WTC11 (cell line): ENCODE measurements at regions not wholly inside any gene's neighbourhood (a gene's known extent, or its start where the extent isn't known, plus 50 kb on each side); places are given as distances from the start of the nearest gene placed in this dataset.

Experiments used
- ATAC-seq: fragments of 200-7000 bp; cut with Tn5 transposase; 2 replicates; pipeline ENCODE4 v1.10.0; 2021; ENCODE audit warnings: mild to moderate bottlenecking, moderate library complexity
- CTCF ChIA-PET: fragments of 300-600 bp; sonication (Branson Sonifier 250); formaldehyde crosslinking; loops from one replicate; lab custom pipeline; 2021; ENCODE audit warnings: antibody characterized with exemption; lab: Charles Lee
- POLR2A ChIA-PET: fragments of 350-600 bp; sonication (Branson Sonifier 250); formaldehyde crosslinking; loops from one replicate; lab custom pipeline; 2021; ENCODE audit warnings: antibody characterized with exemption; lab: Charles Lee
- DNase-seq: peaks from one replicate; pipeline ENCODE4 v3.0.0; 2021; ENCODE audit warnings: low spot score
- H3K27ac Mint-ChIP-seq: 2 replicates; pipeline ENCODE4 v1.8.0; 2021; ENCODE audit warnings: mixed read lengths
- H3K27me3 Mint-ChIP-seq: 2 replicates; pipeline ENCODE4 v1.8.0; 2021; ENCODE audit warnings: low read depth, mild to moderate bottlenecking, moderate library complexity, mixed read lengths
- H3K36me3 Mint-ChIP-seq: 2 replicates; pipeline ENCODE4 v1.8.0; 2021; ENCODE audit warnings: mixed read lengths
- H3K4me1 Mint-ChIP-seq: 2 replicates; pipeline ENCODE4 v1.8.0; 2022; ENCODE audit warnings: mixed read lengths
- H3K4me3 Mint-ChIP-seq: 2 replicates; pipeline ENCODE4 v1.8.0; 2021; ENCODE audit warnings: mild to moderate bottlenecking, moderate library complexity, mixed read lengths
- H3K9me3 Mint-ChIP-seq: 2 replicates; pipeline ENCODE4 v1.8.0; 2021; ENCODE audit warnings: mixed read lengths
- ELF4 ChIP-seq: sonication (generic); formaldehyde crosslinking; IDR thresholded peaks from 2 replicates; pipeline ENCODE4 v1.8.1; 2022; ENCODE audit warnings: low read depth, mild to moderate bottlenecking, moderate library complexity, missing genetic modification reagents
- EMX1 ChIP-seq: fragments of 250-450 bp; sonication (Bioruptor Pico); IDR thresholded peaks from 2 replicates; pipeline ENCODE4 v1.8.0; 2021; ENCODE audit warnings: mild to moderate bottlenecking
- ESRRA ChIP-seq: sonication (generic); formaldehyde crosslinking; IDR thresholded peaks from 2 replicates; pipeline ENCODE4 v1.8.1; 2022; ENCODE audit warnings: mild to moderate bottlenecking, missing genetic modification reagents, borderline replicate concordance
- FOXP4 ChIP-seq: sonication (generic); formaldehyde crosslinking; IDR thresholded peaks from 2 replicates; pipeline ENCODE4 v1.8.0; 2022; ENCODE audit warnings: mild to moderate bottlenecking, missing genetic modification reagents
- GTF2I ChIP-seq: fragments of 250-450 bp; sonication (Bioruptor Pico); conservative IDR thresholded peaks from 2 replicates; pipeline ENCODE4 v1.4.0; 2021; ENCODE audit warnings: mild to moderate bottlenecking
- HMGA2 ChIP-seq: fragments of 250-450 bp; sonication (Bioruptor Pico); IDR thresholded peaks from 2 replicates; pipeline ENCODE4 v1.4.0; 2021; ENCODE audit warnings: mild to moderate bottlenecking, moderate library complexity
- HMGXB4 ChIP-seq: sonication (generic); formaldehyde crosslinking; IDR thresholded peaks from 2 replicates; pipeline ENCODE4 v1.8.1; 2023; ENCODE audit warnings: mild to moderate bottlenecking, moderate library complexity, missing genetic modification reagents
- KAT7 ChIP-seq: sonication (generic); formaldehyde crosslinking; IDR thresholded peaks from 2 replicates; pipeline ENCODE4 v1.8.1; 2023; ENCODE audit warnings: missing genetic modification reagents, mild to moderate bottlenecking, borderline replicate concordance
- MAX ChIP-seq: sonication (generic); formaldehyde crosslinking; IDR thresholded peaks from 2 replicates; pipeline ENCODE4 v1.8.0; 2022; ENCODE audit warnings: mild to moderate bottlenecking, missing genetic modification reagents
- NR1H2 ChIP-seq: sonication (generic); formaldehyde crosslinking; IDR thresholded peaks from 2 replicates; pipeline ENCODE4 v1.9.0; 2021; ENCODE audit warnings: mild to moderate bottlenecking, moderate library complexity, missing genetic modification reagents
- NR2C2 ChIP-seq: sonication (generic); formaldehyde crosslinking; IDR thresholded peaks from 2 replicates; pipeline ENCODE4 v1.8.0; 2022; ENCODE audit warnings: mild to moderate bottlenecking, missing genetic modification reagents
- NR3C1 ChIP-seq: sonication (generic); formaldehyde crosslinking; conservative IDR thresholded peaks from 2 replicates; pipeline ENCODE4 v1.8.1; 2023; ENCODE audit warnings: low read depth, mild to moderate bottlenecking, missing genetic modification reagents
- RELA ChIP-seq: sonication (generic); formaldehyde crosslinking; IDR thresholded peaks from 2 replicates; pipeline ENCODE4 v1.8.1; 2022; ENCODE audit warnings: missing genetic modification reagents, mild to moderate bottlenecking, borderline replicate concordance
- SOX15 ChIP-seq: fragments of 250-450 bp; sonication (Bioruptor Pico); IDR thresholded peaks from 2 replicates; pipeline ENCODE4 v1.9.0; 2021; ENCODE audit warnings: mild to moderate bottlenecking
- TEAD4 ChIP-seq: sonication (generic); formaldehyde crosslinking; IDR thresholded peaks from 2 replicates; pipeline ENCODE4 v1.8.0; 2022; ENCODE audit warnings: mild to moderate bottlenecking, missing genetic modification reagents
- ZNF121 ChIP-seq: sonication (generic); formaldehyde crosslinking; IDR thresholded peaks from 2 replicates; pipeline ENCODE4 v1.8.0; 2023; ENCODE audit warnings: missing genetic modification reagents
- ZNF219 ChIP-seq: sonication (generic); formaldehyde crosslinking; IDR thresholded peaks from 2 replicates; pipeline ENCODE4 v1.8.0; 2023; ENCODE audit warnings: missing genetic modification reagents, mild to moderate bottlenecking, borderline replicate concordance
- TF ChIP-seq, protein P1 (sequence below): fragments of 200-600 bp; IDR thresholded peaks from 2 replicates; pipeline ENCODE4 v1.8.0; 2022; ENCODE audit warnings: antibody characterized with exemption
- TF ChIP-seq, protein P2 (sequence below): sonication (generic); formaldehyde crosslinking; IDR thresholded peaks from 2 replicates; pipeline ENCODE4 v1.8.1; 2022; ENCODE audit warnings: missing genetic modification reagents, borderline replicate concordance
- TF ChIP-seq, protein P3 (sequence below): sonication (generic); formaldehyde crosslinking; IDR thresholded peaks from 2 replicates; pipeline ENCODE4 v1.8.1; 2022; ENCODE audit warnings: low read depth, mild to moderate bottlenecking, moderate library complexity, missing genetic modification reagents, borderline replicate concordance

DNA sequence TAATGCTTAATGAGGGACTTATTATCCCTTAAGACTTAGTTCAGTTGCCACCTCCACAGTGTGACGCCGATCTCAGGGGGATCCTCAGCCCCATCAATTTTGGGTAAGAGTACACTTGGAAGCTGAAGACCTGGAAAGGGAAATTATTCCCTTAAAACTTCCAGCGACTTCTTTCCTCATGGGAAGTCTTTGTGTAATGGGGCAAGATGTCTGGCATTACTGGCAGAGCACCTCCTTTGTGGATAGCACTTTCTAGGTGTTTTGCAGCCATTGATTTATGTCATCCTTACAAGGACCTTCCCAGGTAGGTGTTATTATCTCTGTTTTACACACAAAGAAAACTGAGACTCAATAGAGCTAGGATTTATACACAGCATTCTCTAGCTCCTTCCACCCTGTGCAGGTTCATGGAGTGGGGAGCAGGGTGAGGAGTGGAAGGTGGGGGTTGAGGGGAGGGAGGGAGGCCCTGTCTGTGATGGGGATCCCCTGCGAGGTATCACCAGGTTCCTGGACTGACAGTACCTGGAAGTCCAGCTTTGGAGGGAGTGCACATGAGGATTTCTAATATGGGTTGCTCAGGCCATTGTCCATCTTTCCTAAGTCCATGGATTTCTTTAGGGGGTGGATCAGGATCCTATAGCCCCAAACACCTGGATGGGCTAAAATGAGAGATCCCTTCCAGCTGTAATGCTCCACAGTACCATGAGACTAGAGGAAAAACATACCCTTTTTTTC, 79.4 kb downstream of the MYCN start:
- TF ChIP-seq SOX15 (no peak), NR2C2 (CRISPR knock-in tag) (no peak), ZNF121 (CRISPR knock-in tag) (no peak), GTF2I (CRISPR knock-in tag) (no peak), ESRRA (CRISPR knock-in tag) (no peak), HMGA2 (CRISPR knock-in tag) (no peak), EMX1 (CRISPR knock-in tag) (no peak), KAT7 (CRISPR knock-in tag) (no peak), NR1H2 (CRISPR knock-in tag) (no peak)
- TF ChIP-seq, protein P1, sequence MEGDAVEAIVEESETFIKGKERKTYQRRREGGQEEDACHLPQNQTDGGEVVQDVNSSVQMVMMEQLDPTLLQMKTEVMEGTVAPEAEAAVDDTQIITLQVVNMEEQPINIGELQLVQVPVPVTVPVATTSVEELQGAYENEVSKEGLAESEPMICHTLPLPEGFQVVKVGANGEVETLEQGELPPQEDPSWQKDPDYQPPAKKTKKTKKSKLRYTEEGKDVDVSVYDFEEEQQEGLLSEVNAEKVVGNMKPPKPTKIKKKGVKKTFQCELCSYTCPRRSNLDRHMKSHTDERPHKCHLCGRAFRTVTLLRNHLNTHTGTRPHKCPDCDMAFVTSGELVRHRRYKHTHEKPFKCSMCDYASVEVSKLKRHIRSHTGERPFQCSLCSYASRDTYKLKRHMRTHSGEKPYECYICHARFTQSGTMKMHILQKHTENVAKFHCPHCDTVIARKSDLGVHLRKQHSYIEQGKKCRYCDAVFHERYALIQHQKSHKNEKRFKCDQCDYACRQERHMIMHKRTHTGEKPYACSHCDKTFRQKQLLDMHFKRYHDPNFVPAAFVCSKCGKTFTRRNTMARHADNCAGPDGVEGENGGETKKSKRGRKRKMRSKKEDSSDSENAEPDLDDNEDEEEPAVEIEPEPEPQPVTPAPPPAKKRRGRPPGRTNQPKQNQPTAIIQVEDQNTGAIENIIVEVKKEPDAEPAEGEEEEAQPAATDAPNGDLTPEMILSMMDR: no peak
- ChIA-PET POLR2A (no interaction called here), CTCF (interaction anchor here (0.6 to 1.1 kb wide), 3 partner anchors 11 to 159 kb away, joined by 3 to 4 read pairs (median 3); no protein-coding TSS in a partner anchor)
- DNase-seq (no peak), ATAC-seq (no peak)
- no peaks in the 10 kb centered on the region for H3K9me3 Mint-ChIP-seq
- H3K4me1 Mint-ChIP-seq: peaks cover 40% of the 10 kb centered on the region
- no peak overlapping the region for H3K27ac Mint-ChIP-seq
- no peak overlapping the region for H3K4me3 Mint-ChIP-seq
- no peaks in the 10 kb centered on the region; the same call in 1 of the 2 replicates for H3K27me3 Mint-ChIP-seq
- no peaks in the 10 kb centered on the region for H3K36me3 Mint-ChIP-seq

DNA sequence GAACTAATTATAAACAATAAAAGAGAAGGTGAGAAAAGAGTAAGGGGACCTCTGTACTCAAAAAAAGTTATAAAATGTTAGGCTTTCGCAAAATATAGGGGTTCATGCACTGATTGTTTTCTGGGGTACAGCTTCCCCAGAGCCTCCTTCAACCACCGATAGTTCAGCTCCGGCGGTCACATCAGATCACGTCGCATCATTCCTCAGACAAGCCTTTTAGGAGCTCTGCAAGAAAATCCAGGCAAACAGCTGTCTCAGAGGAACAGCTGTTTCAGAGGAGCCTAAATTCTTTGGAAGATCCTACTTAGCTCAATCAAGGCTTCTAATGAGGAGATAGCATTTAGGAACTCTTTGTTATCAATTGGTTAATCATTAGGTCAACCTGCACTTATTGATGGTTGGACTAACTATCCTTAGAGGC, 78.7 kb downstream of the MYCN start:
- H3K36me3 Mint-ChIP-seq: no peaks in the 10 kb centered on the region
- no peak for TF ChIP-seq HMGXB4 (CRISPR knock-in tag)
- no peak for TF ChIP-seq RELA (CRISPR knock-in tag)
- TF ChIP-seq, protein P2, sequence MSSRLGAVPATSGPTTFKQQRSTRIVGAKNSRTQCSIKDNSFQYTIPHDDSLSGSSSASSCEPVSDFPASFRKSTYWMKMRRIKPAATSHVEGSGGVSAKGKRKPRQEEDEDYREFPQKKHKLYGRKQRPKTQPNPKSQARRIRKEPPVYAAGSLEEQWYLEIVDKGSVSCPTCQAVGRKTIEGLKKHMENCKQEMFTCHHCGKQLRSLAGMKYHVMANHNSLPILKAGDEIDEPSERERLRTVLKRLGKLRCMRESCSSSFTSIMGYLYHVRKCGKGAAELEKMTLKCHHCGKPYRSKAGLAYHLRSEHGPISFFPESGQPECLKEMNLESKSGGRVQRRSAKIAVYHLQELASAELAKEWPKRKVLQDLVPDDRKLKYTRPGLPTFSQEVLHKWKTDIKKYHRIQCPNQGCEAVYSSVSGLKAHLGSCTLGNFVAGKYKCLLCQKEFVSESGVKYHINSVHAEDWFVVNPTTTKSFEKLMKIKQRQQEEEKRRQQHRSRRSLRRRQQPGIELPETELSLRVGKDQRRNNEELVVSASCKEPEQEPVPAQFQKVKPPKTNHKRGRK (CRISPR knock-in tag): no peak
- TF ChIP-seq TEAD4: no peak
- peaks cover 47% of the 10 kb centered on the region for H3K4me1 Mint-ChIP-seq
- no peaks in the 10 kb centered on the region; the same call in 1 of the 2 replicates for H3K27me3 Mint-ChIP-seq
- no peak overlapping the region for H3K4me3 Mint-ChIP-seq
- POLR2A ChIA-PET: interaction anchor here (0.6 kb wide), 1 partner anchor 12 kb away, joined by 3 read pairs; no protein-coding TSS in a partner anchor
- H3K27ac Mint-ChIP-seq: no peak overlapping the region
- CTCF ChIA-PET: interaction anchor here (0.6 to 0.9 kb wide), 2 partner anchors 11 to 160 kb away, joined by 3 read pairs; no protein-coding TSS in a partner anchor
- no peak for ATAC-seq
- no peak for DNase-seq
- no peaks in the 10 kb centered on the region for H3K9me3 Mint-ChIP-seq

DNA sequence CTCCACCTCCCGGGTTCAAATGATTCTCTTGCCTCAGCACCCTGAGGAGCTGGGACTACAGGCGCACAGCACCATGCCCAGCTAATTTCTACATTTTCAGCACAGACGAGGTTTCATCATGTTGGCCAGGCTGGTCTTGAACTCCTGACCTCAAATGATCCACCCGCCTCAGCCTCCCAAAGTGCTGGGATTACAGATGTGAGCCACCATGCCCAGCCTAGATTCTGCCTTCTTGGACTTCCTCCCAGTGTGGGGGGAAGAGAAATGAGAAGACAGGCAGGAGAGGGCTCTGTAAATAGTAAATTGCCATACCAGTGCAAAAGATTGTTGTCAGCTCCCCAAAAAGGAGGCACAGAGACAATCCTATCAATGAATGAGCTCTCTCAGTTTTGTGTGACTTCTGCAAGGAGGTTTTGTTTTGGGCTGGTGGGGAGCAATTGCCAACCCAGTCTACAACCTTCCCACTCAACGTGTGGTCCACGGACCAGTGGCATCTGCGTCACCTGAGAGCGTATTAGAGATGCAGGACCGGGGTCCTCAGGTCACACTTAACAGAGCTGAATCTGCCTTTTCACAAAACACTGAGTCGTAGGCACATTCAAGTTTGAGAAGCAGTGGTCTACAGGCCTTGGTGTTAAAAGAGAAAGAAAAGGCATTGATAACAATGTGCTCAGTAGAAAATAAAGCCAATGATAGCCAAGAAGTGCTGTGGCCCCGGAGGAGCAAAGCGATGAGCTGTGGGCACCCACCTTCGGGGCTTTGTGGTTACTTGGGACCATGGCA, 78.1 kb downstream of the MYCN start:
- CTCF ChIA-PET: interaction anchor here (0.9 to 1.2 kb wide), 2 partner anchors 12 to 16 kb away, joined by 3 read pairs; no protein-coding TSS in a partner anchor
- no peak overlapping the region for H3K4me3 Mint-ChIP-seq
- DNase-seq: no peak
- peaks cover 49% of the 10 kb centered on the region for H3K4me1 Mint-ChIP-seq
- no peaks in the 10 kb centered on the region for H3K9me3 Mint-ChIP-seq
- no peaks in the 10 kb centered on the region; the same call in 1 of the 2 replicates for H3K27me3 Mint-ChIP-seq
- no peaks in the 10 kb centered on the region for H3K36me3 Mint-ChIP-seq
- ATAC-seq: no peak
- H3K27ac Mint-ChIP-seq: no peak overlapping the region
- POLR2A ChIA-PET: interaction anchor here (0.6 kb wide), 1 partner anchor 11 kb away, joined by 3 read pairs; no protein-coding TSS in a partner anchor
- TF ChIP-seq ELF4 (CRISPR knock-in tag): no peak
- TF ChIP-seq ESRRA (CRISPR knock-in tag): no peak
- no peak for TF ChIP-seq NR3C1 (CRISPR knock-in tag)
- no peak for TF ChIP-seq MAX (CRISPR knock-in tag)
- TF ChIP-seq, protein P3, sequence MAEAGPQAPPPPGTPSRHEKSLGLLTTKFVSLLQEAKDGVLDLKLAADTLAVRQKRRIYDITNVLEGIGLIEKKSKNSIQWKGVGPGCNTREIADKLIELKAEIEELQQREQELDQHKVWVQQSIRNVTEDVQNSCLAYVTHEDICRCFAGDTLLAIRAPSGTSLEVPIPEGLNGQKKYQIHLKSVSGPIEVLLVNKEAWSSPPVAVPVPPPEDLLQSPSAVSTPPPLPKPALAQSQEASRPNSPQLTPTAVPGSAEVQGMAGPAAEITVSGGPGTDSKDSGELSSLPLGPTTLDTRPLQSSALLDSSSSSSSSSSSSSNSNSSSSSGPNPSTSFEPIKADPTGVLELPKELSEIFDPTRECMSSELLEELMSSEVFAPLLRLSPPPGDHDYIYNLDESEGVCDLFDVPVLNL (CRISPR knock-in tag): no peak
- no peak for TF ChIP-seq FOXP4 (CRISPR knock-in tag)
- no peak for TF ChIP-seq ZNF219
